ENCODE measurements at regions not wholly inside any gene's neighbourhood (a gene's known extent, or its start where the extent isn't known, plus 50 kb on each side); places are given as distances from the start of the nearest gene placed in this dataset.

- Histone ChIP-seq H3K4me2 (ENCODE audit: low read length) (no peak overlapping the region), H3K27me3 (ENCODE audit: insufficient read depth, low read depth, low read length) (no peaks in the 10 kb centered on the region), H3K27ac (ENCODE audit: low read length) (no peak overlapping the region), H3F3A (ENCODE audit: insufficient read depth, low read length, poor library complexity, severe bottlenecking) (no peaks in the 10 kb centered on the region), H3K36me3 (ENCODE audit: insufficient read depth, low read length) (no peaks in the 10 kb centered on the region), H2AFZ (ENCODE audit: low read depth, low read length) (no peak overlapping the region), H3K79me2 (replicated peaks; ENCODE audit: insufficient read depth, low read length) (no peaks in the 10 kb centered on the region), H3K9me2 (ENCODE audit: insufficient read depth, low read length) (no peaks in the 10 kb centered on the region), H3K9ac (ENCODE audit: low read length) (no peak overlapping the region), H3K9me3 (ENCODE audit: low read length) (no peaks in the 10 kb centered on the region), H4K20me1 (ENCODE audit: insufficient read depth) (no peaks in the 10 kb centered on the region), H3K4me3 (ENCODE audit: low read length) (no peak overlapping the region)
- TF ChIP-seq, protein P1, sequence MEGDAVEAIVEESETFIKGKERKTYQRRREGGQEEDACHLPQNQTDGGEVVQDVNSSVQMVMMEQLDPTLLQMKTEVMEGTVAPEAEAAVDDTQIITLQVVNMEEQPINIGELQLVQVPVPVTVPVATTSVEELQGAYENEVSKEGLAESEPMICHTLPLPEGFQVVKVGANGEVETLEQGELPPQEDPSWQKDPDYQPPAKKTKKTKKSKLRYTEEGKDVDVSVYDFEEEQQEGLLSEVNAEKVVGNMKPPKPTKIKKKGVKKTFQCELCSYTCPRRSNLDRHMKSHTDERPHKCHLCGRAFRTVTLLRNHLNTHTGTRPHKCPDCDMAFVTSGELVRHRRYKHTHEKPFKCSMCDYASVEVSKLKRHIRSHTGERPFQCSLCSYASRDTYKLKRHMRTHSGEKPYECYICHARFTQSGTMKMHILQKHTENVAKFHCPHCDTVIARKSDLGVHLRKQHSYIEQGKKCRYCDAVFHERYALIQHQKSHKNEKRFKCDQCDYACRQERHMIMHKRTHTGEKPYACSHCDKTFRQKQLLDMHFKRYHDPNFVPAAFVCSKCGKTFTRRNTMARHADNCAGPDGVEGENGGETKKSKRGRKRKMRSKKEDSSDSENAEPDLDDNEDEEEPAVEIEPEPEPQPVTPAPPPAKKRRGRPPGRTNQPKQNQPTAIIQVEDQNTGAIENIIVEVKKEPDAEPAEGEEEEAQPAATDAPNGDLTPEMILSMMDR (IDR thresholded peaks at IDR 0.05; ENCODE audit: poor library complexity, severe bottlenecking), result no peak
- TF ChIP-seq TAF1 (IDR thresholded peaks at IDR 0.05; ENCODE audit: low read depth) (no peak), EZH2 (IDR thresholded peaks at IDR 0.05; ENCODE audit: borderline replicate concordance, insufficient read depth, low read length, poor library complexity, severe bottlenecking) (no peak)
Observed at GRCh38 chr12:98227162-98227561, 288.2 kb upstream of the TMPO start.

DNA sequence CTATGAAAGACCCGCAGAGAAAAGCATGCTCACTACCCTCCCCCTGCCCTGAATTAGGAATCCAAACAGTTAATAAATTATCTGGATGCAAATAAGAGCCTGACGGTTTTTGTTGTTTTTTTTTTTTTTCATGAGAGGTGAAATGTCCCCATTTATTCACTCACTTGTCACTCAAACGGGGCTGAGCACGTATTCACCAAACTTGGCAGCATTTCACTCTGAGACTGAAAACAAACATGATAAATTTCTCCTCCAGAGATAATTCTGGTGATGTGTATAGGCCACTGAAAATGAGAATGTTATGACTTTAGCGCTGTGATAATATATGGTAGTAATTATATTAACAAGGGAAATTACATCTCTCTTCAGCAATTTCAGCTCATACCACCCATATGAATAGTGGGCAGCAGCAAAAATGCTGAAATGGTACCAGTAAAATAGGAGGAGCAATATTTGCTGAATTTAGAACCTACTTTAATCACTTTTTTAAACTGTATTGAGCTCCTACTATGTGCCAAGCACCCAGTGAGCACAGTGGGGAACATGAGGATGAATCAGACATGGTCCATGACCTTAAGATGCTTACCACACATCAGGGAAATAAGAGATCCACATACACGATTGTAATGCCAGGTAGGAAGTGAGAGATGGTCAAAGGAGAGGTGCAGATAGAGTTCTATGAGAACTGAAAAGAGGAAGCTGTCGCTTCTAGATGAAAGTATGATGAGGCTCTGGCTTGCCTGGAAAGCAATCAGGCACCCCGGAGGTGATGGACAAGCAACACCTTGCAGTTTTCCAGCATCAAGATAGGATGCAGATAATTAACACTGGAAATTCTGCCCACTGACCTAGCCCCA lies 286.5 kb upstream of the TMPO start:
- Histone ChIP-seq H2AFZ (ENCODE audit: low read depth, low read length) (no peak overlapping the region), H3F3A (ENCODE audit: insufficient read depth, low read length, poor library complexity, severe bottlenecking) (no peaks in the 10 kb centered on the region), H3K27ac (ENCODE audit: low read length) (no peak overlapping the region), H3K9me2 (ENCODE audit: insufficient read depth, low read length) (no peaks in the 10 kb centered on the region), H3K4me3 (ENCODE audit: low read length) (no peak overlapping the region), H3K4me2 (ENCODE audit: low read length) (no peak overlapping the region), H3K79me2 (replicated peaks; ENCODE audit: insufficient read depth, low read length) (no peaks in the 10 kb centered on the region), H3K27me3 (ENCODE audit: insufficient read depth, low read depth, low read length) (no peaks in the 10 kb centered on the region), H4K20me1 (ENCODE audit: insufficient read depth) (no peaks in the 10 kb centered on the region), H3K9me3 (ENCODE audit: low read length) (no peaks in the 10 kb centered on the region), H3K36me3 (ENCODE audit: insufficient read depth, low read length) (no peaks in the 10 kb centered on the region), H3K9ac (ENCODE audit: low read length) (no peak overlapping the region)
- TF ChIP-seq REST (IDR thresholded peaks at IDR 0.05; ENCODE audit: borderline replicate concordance), result no peak
- no peak for TF ChIP-seq EZH2 (IDR thresholded peaks at IDR 0.05; ENCODE audit: borderline replicate concordance, insufficient read depth, low read length, poor library complexity, severe bottlenecking)
- TF ChIP-seq MXI1 (conservative IDR thresholded peaks at IDR 0.05; ENCODE audit: poor library complexity, severe bottlenecking), result no peak
- TF ChIP-seq EP300 (conservative IDR thresholded peaks at IDR 0.05; ENCODE audit: poor library complexity, severe bottlenecking), result no peak
- TF ChIP-seq POLR2AphosphoS5 (IDR thresholded peaks at IDR 0.05), result no peak
- TF ChIP-seq, protein P1 (IDR thresholded peaks at IDR 0.05; ENCODE audit: poor library complexity, severe bottlenecking), result no peak
- TF ChIP-seq SMC3 (conservative IDR thresholded peaks at IDR 0.05; ENCODE audit: poor library complexity), result no peak
- no peak for TF ChIP-seq TAF1 (IDR thresholded peaks at IDR 0.05; ENCODE audit: low read depth)
- no peak for TF ChIP-seq RAD21 (conservative IDR thresholded peaks at IDR 0.05)

All from neural cell (in vitro differentiated cells).